HG03469 (cell line): ENCODE measurements at regions not wholly inside any gene's neighbourhood (a gene's known extent, or its start where the extent isn't known, plus 50 kb on each side); places are given as distances from the start of the nearest gene placed in this dataset.

Experiments
- ATAC-seq: cut with Tn5 transposase; IDR thresholded peaks from one replicate; pipeline ENCODE4 v1.9.1; 2021; ENCODE audit warnings: mild to moderate bottlenecking, moderate library complexity, moderate number of reproducible peaks; ENCODE audit not compliant: unreplicated experiment

- ATAC-seq = no peak
Measured at GRCh38 chrX:109841869-109842579, 109.0 kb upstream of the ACSL4 start.

GRCh38 chrX:109842611-109843010 is 109.6 kb upstream of the ACSL4 start:
- ATAC-seq = no peak

- no peak for ATAC-seq
Measured at GRCh38 chrX:109843963-109844751, 111.1 kb upstream of the ACSL4 start.

- no peak for ATAC-seq
Measured at GRCh38 chrX:109844986-109845385, 111.9 kb upstream of the ACSL4 start.

GRCh38 chrX:109845996-109846395 is 112.9 kb upstream of the ACSL4 start:
- no peak for ATAC-seq

- ATAC-seq = no peak
Measured at GRCh38 chrX:109847257-109848187, 114.5 kb upstream of the ACSL4 start.

- no peak for ATAC-seq
Measured at GRCh38 chrX:109848461-109849050, 115.5 kb upstream of the ACSL4 start.

GRCh38 chrX:109854096-109854495 is 121.0 kb upstream of the ACSL4 start:
- no peak for ATAC-seq

GRCh38 chrX:109855501-109855900 is 122.4 kb upstream of the ACSL4 start:
- no peak for ATAC-seq

- ATAC-seq = no peak
Measured at GRCh38 chrX:109856974-109857373, 123.9 kb upstream of the ACSL4 start.

GRCh38 chrX:109857584-109858228 is 124.6 kb upstream of the ACSL4 start:
- no peak for ATAC-seq

GRCh38 chrX:109858602-109859341 is 125.7 kb upstream of the ACSL4 start:
- no peak for ATAC-seq

GRCh38 chrX:109859651-109860050 is 126.6 kb upstream of the ACSL4 start:
- ATAC-seq = no peak

GRCh38 chrX:109862433-109862832 is 129.4 kb upstream of the ACSL4 start:
- ATAC-seq = no peak

GRCh38 chrX:109863811-109864210 is 130.8 kb upstream of the ACSL4 start:
- no peak for ATAC-seq

GRCh38 chrX:109871121-109871888 is 131.6 kb upstream of the TMEM164 start:
- ATAC-seq = no peak

GRCh38 chrX:109872021-109872732 is 130.7 kb upstream of the TMEM164 start:
- ATAC-seq = no peak

- no peak for ATAC-seq
Measured at GRCh38 chrX:109873574-109873973, 129.3 kb upstream of the TMEM164 start.
